Loucy (cell line): ENCODE measurements at regions not wholly inside any gene's neighbourhood (a gene's known extent, or its start where the extent isn't known, plus 50 kb on each side); places are given as distances from the start of the nearest gene placed in this dataset.

Experiments
- EZH2phosphoT487 ChIP-seq: fragments of 200-600 bp; IDR thresholded peaks from 2 replicates; pipeline ENCODE4 v1.6.1; 2018; ENCODE audit warnings: antibody characterized with exemption, mild to moderate bottlenecking, moderate library complexity, borderline replicate concordance
- TF ChIP-seq, protein P1 (sequence below): fragments of 200-600 bp; sonication (generic); conservative IDR thresholded peaks from 2 replicates; pipeline ENCODE4 v1.5.1; 2014; ENCODE audit warnings: mild to moderate bottlenecking, antibody characterized with exemption, low read length

DNA sequence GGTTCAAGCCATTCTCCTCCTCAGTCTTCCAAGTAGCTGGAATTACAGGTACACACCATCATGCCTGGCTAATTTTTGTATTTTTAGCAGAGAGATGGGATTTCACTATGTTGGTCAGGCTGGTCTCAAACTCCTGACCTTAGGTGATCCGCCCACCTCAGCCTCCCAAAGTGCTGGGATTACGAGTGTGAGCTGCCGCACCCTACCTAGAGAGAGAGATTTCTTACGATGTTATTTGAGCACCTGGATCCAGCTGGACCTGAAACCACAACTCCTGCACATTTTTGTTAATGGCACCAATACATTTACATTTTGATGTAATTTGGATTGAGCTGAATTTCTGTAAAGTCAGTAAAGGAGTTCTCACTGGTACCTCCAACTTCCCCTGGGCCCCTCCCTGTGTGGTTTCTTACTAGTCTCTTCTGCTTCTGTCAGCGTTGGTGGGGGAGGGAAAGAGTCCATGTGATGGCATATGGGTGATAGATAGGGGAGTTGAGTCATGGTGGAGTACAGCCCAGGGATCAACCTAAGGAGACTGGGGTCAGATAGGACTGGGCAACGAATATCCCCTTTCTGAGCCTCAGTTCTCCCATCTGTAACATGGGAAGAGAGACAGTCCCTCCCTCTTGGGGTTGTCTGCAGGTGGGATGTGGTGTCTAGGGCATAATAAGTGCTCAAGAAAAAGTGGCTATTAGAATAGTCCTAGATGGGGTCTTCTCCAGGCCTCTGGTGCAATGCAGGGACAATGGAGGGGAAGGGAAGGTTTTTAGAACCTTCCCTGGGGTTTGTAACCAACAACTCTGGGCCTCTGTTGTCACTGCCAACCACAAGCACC, 83.3 kb upstream of the MED13L start:
- TF ChIP-seq, protein P1, sequence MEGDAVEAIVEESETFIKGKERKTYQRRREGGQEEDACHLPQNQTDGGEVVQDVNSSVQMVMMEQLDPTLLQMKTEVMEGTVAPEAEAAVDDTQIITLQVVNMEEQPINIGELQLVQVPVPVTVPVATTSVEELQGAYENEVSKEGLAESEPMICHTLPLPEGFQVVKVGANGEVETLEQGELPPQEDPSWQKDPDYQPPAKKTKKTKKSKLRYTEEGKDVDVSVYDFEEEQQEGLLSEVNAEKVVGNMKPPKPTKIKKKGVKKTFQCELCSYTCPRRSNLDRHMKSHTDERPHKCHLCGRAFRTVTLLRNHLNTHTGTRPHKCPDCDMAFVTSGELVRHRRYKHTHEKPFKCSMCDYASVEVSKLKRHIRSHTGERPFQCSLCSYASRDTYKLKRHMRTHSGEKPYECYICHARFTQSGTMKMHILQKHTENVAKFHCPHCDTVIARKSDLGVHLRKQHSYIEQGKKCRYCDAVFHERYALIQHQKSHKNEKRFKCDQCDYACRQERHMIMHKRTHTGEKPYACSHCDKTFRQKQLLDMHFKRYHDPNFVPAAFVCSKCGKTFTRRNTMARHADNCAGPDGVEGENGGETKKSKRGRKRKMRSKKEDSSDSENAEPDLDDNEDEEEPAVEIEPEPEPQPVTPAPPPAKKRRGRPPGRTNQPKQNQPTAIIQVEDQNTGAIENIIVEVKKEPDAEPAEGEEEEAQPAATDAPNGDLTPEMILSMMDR: no peak
- no peak for TF ChIP-seq EZH2phosphoT487
